ENCODE measurements at regions not wholly inside any gene's neighbourhood (a gene's known extent, or its start where the extent isn't known, plus 50 kb on each side); places are given as distances from the start of the nearest gene placed in this dataset.

GRCh38 chr13:90551253-90551652 is 796.2 kb upstream of the MIR17HG start:
- H3K36me3 ChIP-seq (ENCODE audit: control insufficient read depth in 2 of 2, insufficient read depth in 1 of 2, low read length in 2 of 2): no peaks in the 10 kb centered on the region
- CTCF ChIA-PET: no interaction called here
- no peak overlapping the region for H3K4me3 ChIP-seq (ENCODE audit: low read depth, low read length)
- no peaks in the 10 kb centered on the region for H3K9me3 ChIP-seq (ENCODE audit: control insufficient read depth, insufficient read depth, low read depth, low read length)
- H3K4me1 ChIP-seq (ENCODE audit: control insufficient read depth, insufficient read depth, low read length): no peaks in the 10 kb centered on the region
- no peak overlapping the region for H3K27ac ChIP-seq (ENCODE audit: extremely low read depth, low read depth, low read length)
- POLR2A ChIA-PET: no interaction called here
- TF ChIP-seq ZNF23 (tag by site-specific recombination; IDR thresholded peaks at IDR 0.05; ENCODE audit: borderline replicate concordance) (no peak), ZNF266 (tag by site-specific recombination; IDR thresholded peaks at IDR 0.05; ENCODE audit: low read depth) (no peak), ZNF350 (tag by site-specific recombination; IDR thresholded peaks at IDR 0.05) (no peak), MZF1 (tag by site-specific recombination; IDR thresholded peaks at IDR 0.05; ENCODE audit: borderline replicate concordance) (no peak), ZNF19 (tag by site-specific recombination; IDR thresholded peaks at IDR 0.05; ENCODE audit: low read depth) (no peak), ZBTB17 (tag by site-specific recombination; IDR thresholded peaks at IDR 0.05) (no peak), ZNF354C (tag by site-specific recombination; IDR thresholded peaks at IDR 0.05; ENCODE audit: borderline replicate concordance, low read depth) (no peak), ZXDB (tag by site-specific recombination; IDR thresholded peaks at IDR 0.05) (no peak), ZNF747 (tag by site-specific recombination; IDR thresholded peaks at IDR 0.05) (no peak), ZNF391 (tag by site-specific recombination; IDR thresholded peaks at IDR 0.05; ENCODE audit: borderline replicate concordance, low read depth) (no peak), ZNF677 (tag by site-specific recombination; IDR thresholded peaks at IDR 0.05) (no peak), ZNF394 (tag by site-specific recombination; IDR thresholded peaks at IDR 0.05; ENCODE audit: borderline replicate concordance) (no peak), HOXA7 (CRISPR knock-in tag; IDR thresholded peaks at IDR 0.05; ENCODE audit: borderline replicate concordance) (no peak), ZNF658 (tag by site-specific recombination; IDR thresholded peaks at IDR 0.05) (no peak), ZNF18 (tag by site-specific recombination; IDR thresholded peaks at IDR 0.05) (no peak), ZNF580 (tag by site-specific recombination; IDR thresholded peaks at IDR 0.05) (no peak)
- TF ChIP-seq, protein P1, sequence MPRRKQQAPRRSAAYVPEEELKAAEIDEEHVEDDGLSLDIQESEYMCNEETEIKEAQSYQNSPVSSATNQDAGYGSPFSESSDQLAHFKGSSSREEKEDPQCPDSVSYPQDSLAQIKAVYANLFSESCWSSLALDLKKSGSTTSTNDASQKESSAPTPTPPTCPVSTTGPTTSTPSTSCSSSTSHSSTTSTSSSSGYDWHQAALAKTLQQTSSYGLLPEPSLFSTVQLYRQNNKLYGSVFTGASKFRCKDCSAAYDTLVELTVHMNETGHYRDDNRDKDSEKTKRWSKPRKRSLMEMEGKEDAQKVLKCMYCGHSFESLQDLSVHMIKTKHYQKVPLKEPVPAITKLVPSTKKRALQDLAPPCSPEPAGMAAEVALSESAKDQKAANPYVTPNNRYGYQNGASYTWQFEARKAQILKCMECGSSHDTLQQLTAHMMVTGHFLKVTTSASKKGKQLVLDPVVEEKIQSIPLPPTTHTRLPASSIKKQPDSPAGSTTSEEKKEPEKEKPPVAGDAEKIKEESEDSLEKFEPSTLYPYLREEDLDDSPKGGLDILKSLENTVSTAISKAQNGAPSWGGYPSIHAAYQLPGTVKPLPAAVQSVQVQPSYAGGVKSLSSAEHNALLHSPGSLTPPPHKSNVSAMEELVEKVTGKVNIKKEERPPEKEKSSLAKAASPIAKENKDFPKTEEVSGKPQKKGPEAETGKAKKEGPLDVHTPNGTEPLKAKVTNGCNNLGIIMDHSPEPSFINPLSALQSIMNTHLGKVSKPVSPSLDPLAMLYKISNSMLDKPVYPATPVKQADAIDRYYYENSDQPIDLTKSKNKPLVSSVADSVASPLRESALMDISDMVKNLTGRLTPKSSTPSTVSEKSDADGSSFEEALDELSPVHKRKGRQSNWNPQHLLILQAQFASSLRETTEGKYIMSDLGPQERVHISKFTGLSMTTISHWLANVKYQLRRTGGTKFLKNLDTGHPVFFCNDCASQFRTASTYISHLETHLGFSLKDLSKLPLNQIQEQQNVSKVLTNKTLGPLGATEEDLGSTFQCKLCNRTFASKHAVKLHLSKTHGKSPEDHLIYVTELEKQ (tag by site-specific recombination; IDR thresholded peaks at IDR 0.05; ENCODE audit: borderline replicate concordance): no peak
- TF ChIP-seq, protein P2, sequence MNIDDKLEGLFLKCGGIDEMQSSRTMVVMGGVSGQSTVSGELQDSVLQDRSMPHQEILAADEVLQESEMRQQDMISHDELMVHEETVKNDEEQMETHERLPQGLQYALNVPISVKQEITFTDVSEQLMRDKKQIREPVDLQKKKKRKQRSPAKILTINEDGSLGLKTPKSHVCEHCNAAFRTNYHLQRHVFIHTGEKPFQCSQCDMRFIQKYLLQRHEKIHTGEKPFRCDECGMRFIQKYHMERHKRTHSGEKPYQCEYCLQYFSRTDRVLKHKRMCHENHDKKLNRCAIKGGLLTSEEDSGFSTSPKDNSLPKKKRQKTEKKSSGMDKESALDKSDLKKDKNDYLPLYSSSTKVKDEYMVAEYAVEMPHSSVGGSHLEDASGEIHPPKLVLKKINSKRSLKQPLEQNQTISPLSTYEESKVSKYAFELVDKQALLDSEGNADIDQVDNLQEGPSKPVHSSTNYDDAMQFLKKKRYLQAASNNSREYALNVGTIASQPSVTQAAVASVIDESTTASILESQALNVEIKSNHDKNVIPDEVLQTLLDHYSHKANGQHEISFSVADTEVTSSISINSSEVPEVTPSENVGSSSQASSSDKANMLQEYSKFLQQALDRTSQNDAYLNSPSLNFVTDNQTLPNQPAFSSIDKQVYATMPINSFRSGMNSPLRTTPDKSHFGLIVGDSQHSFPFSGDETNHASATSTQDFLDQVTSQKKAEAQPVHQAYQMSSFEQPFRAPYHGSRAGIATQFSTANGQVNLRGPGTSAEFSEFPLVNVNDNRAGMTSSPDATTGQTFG (tag by site-specific recombination; IDR thresholded peaks at IDR 0.05; ENCODE audit: borderline replicate concordance): no peak
- TF ChIP-seq, protein P3, sequence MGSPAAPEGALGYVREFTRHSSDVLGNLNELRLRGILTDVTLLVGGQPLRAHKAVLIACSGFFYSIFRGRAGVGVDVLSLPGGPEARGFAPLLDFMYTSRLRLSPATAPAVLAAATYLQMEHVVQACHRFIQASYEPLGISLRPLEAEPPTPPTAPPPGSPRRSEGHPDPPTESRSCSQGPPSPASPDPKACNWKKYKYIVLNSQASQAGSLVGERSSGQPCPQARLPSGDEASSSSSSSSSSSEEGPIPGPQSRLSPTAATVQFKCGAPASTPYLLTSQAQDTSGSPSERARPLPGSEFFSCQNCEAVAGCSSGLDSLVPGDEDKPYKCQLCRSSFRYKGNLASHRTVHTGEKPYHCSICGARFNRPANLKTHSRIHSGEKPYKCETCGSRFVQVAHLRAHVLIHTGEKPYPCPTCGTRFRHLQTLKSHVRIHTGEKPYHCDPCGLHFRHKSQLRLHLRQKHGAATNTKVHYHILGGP (tag by site-specific recombination; IDR thresholded peaks at IDR 0.05): no peak
- TF ChIP-seq, protein P4, sequence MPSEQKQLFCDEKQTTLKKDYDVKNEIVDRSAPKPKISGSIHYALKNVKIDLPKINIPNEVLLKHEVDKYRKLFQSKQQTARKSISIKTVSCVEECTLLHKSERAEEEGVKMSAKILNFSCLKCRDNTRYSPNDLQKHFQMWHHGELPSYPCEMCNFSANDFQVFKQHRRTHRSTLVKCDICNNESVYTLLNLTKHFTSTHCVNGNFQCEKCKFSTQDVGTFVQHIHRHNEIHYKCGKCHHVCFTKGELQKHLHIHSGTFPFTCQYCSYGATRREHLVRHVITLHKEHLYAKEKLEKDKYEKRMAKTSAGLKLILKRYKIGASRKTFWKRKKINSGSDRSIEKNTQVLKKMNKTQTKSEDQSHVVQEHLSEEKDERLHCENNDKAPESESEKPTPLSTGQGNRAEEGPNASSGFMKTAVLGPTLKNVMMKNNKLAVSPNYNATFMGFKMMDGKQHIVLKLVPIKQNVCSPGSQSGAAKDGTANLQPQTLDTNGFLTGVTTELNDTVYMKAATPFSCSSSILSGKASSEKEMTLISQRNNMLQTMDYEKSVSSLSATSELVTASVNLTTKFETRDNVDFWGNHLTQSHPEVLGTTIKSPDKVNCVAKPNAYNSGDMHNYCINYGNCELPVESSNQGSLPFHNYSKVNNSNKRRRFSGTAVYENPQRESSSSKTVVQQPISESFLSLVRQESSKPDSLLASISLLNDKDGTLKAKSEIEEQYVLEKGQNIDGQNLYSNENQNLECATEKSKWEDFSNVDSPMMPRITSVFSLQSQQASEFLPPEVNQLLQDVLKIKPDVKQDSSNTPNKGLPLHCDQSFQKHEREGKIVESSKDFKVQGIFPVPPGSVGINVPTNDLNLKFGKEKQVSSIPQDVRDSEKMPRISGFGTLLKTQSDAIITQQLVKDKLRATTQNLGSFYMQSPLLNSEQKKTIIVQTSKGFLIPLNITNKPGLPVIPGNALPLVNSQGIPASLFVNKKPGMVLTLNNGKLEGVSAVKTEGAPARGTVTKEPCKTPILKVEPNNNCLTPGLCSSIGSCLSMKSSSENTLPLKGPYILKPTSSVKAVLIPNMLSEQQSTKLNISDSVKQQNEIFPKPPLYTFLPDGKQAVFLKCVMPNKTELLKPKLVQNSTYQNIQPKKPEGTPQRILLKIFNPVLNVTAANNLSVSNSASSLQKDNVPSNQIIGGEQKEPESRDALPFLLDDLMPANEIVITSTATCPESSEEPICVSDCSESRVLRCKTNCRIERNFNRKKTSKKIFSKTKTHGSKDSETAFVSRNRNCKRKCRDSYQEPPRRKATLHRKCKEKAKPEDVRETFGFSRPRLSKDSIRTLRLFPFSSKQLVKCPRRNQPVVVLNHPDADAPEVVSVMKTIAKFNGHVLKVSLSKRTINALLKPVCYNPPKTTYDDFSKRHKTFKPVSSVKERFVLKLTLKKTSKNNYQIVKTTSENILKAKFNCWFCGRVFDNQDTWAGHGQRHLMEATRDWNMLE (tag by site-specific recombination; conservative IDR thresholded peaks at IDR 0.05; ENCODE audit: low read depth): no peak

Data from HEK293 (cell line).